GM12874 (cell line): ENCODE measurements at regions not wholly inside any gene's neighbourhood (a gene's known extent, or its start where the extent isn't known, plus 50 kb on each side); places are given as distances from the start of the nearest gene placed in this dataset.

Source experiments
- CTCF ChIP-seq: IDR thresholded peaks from 2 replicates; pipeline ENCODE4 v1.5.1; 2011; ENCODE audit warnings: low read depth, mild to moderate bottlenecking, control low read depth, low read length, moderate library complexity; ENCODE audit not compliant: insufficient read depth

GRCh38 chr9:126066131-126066530 is 260.5 kb upstream of the MVB12B start:
- TF ChIP-seq CTCF = no peak

GRCh38 chr9:126067031-126067734 is 259.4 kb upstream of the MVB12B start:
- TF ChIP-seq CTCF = no peak

- no peak for TF ChIP-seq CTCF
These were observed 257.9 kb upstream of the MVB12B start for GRCh38 chr9:126068534-126069230.

GRCh38 chr9:126069400-126069955 is 257.2 kb upstream of the MVB12B start:
- no peak for TF ChIP-seq CTCF

GRCh38 chr9:126070058-126070655 is 256.5 kb upstream of the MVB12B start:
- no peak for TF ChIP-seq CTCF

GRCh38 chr9:126071076-126071750 is 255.4 kb upstream of the MVB12B start:
- no peak for TF ChIP-seq CTCF

- TF ChIP-seq CTCF = no peak
These were observed 246.0 kb upstream of the MVB12B start for GRCh38 chr9:126080641-126081040.
